Natural killer cell (primary cell): ENCODE measurements at regions not wholly inside any gene's neighbourhood (a gene's known extent, or its start where the extent isn't known, plus 50 kb on each side); places are given as distances from the start of the nearest gene placed in this dataset.

Experiments
- ATAC-seq, 3 donors: fragments of 150-1000 bp in 2 of 3; fragments of 200-7000 bp in 1 of 3; cut with Tn5 transposase; 1 replicate in 1 of 3; 2 replicates in 2 of 3; pipeline ENCODE4 v1.10.0; 2021; ENCODE audit warnings: mild to moderate bottlenecking in 2 of 3, moderate library complexity in 2 of 3
- DNase-seq, 2 donors: peaks; one replicate each; pipeline versions ENCODE4 v3.0.0 to v3.0.0-alpha.2; 2013 to 2021; ENCODE audit warnings: mixed read lengths in 1 of 2
- H3K27ac ChIP-seq: one replicate; pipeline ENCODE4 v1.5.1; 2013; ENCODE audit warnings: mild to moderate bottlenecking, low read length
- H3K27me3 ChIP-seq: one replicate; pipeline ENCODE4 v1.6.1; 2013; ENCODE audit warnings: low read length; ENCODE audit not compliant: control insufficient read depth, insufficient read depth
- H3K36me3 ChIP-seq: one replicate; pipeline ENCODE4 v1.6.1; 2013; ENCODE audit warnings: low read length; ENCODE audit not compliant: control insufficient read depth, insufficient read depth
- H3K4me1 ChIP-seq: one replicate; pipeline ENCODE4 v1.6.1; 2013; ENCODE audit warnings: low read length; ENCODE audit not compliant: control insufficient read depth, insufficient read depth
- H3K4me3 ChIP-seq: one replicate; pipeline ENCODE4 v1.5.1; 2013; ENCODE audit warnings: low read length
- H3K9me3 ChIP-seq: one replicate; pipeline ENCODE4 v1.6.1; 2013; ENCODE audit warnings: low read length; ENCODE audit not compliant: control insufficient read depth, insufficient read depth
- H3K27ac Mint-ChIP-seq, 2 donors: one replicate each; pipeline ENCODE4 v1.8.0; 2022; ENCODE audit warnings: mild to moderate bottlenecking in 2 of 2, mixed read lengths in 2 of 2, moderate library complexity in 1 of 2
- H3K27me3 Mint-ChIP-seq, 2 donors: one replicate each; pipeline ENCODE4 v1.8.0; 2022; ENCODE audit warnings: low read depth in 2 of 2, mixed read lengths in 2 of 2
- H3K36me3 Mint-ChIP-seq: one replicate; pipeline ENCODE4 v1.8.0; 2022; ENCODE audit warnings: mixed read lengths
- H3K4me1 Mint-ChIP-seq, 2 donors: one replicate each; pipeline ENCODE4 v1.8.0; 2022; ENCODE audit warnings: mixed read lengths in 2 of 2
- H3K4me3 Mint-ChIP-seq: one replicate; pipeline ENCODE4 v1.8.0; 2022; ENCODE audit warnings: mild to moderate bottlenecking, moderate library complexity, mixed read lengths
- H3K9me3 Mint-ChIP-seq, 2 donors: one replicate each; pipeline ENCODE4 v1.8.0; 2022; ENCODE audit warnings: mixed read lengths in 2 of 2
- CTCF ChIP-seq: fragments of 200-600 bp; IDR thresholded peaks from one replicate; pipeline ENCODE4 v1.8.0; 2022; ENCODE audit warnings: antibody characterized with exemption
- WGBS: methylation state at CpG from one replicate; pipeline ENCODE4 v1.1.7; 2013; ENCODE audit warnings: missing lambda C conversion rate; ENCODE audit not compliant: insufficient coverage; 5-methylcytosine and 5-hydroxymethylcytosine counted together
- intact Hi-C: fragments of 100-400 bp; cut with micrococcal nuclease; formaldehyde crosslinking; loops from one replicate; pipeline ENCODE4 v1.14.2; 2022

GRCh38 chr10:20647756-20648155, 249.4 kb downstream of the NEBL start:
- no peak for ATAC-seq
- no peaks in the 10 kb centered on the region for H3K9me3 Mint-ChIP-seq

GRCh38 chr10:20644421-20644820, 252.7 kb downstream of the NEBL start:
- no peak overlapping the region for H3K4me3 Mint-ChIP-seq
- Histone ChIP-seq H3K27ac (no peak overlapping the region), H3K27me3 (no peaks in the 10 kb centered on the region), H3K9me3 (no peaks in the 10 kb centered on the region), H3K36me3 (no peaks in the 10 kb centered on the region), H3K4me1 (no peaks in the 10 kb centered on the region), H3K4me3 (no peak overlapping the region)
- no peaks in the 10 kb centered on the region for H3K9me3 Mint-ChIP-seq
- no peak overlapping the region for H3K27ac Mint-ChIP-seq
- peaks cover 13 to 15% of the 10 kb centered on the region in 2 donors for H3K4me1 Mint-ChIP-seq
- ATAC-seq (no peak), DNase-seq (no peak)
- peaks cover 2 to 14% of the 10 kb centered on the region in 2 donors for H3K27me3 Mint-ChIP-seq
- WGBS = 79% methylated on average over 8 of the region's 8 CpGs
- peaks cover 8% of the 10 kb centered on the region for H3K36me3 Mint-ChIP-seq
- TF ChIP-seq CTCF = no peak
- intact Hi-C loops = no loop called here

More at GRCh38 chr10:20647756-20648155, 249.4 kb downstream of the NEBL start:
- TF ChIP-seq CTCF = no peak
- H3K4me1 ChIP-seq = no peaks in the 10 kb centered on the region
- no peak overlapping the region for H3K4me3 ChIP-seq
- no peaks in the 10 kb centered on the region for H3K9me3 ChIP-seq
- Mint-ChIP-seq H3K36me3 (peaks cover 11% of the 10 kb centered on the region), H3K4me3 (no peak overlapping the region), H3K27me3 (peaks cover 2 to 14% of the 10 kb centered on the region in 2 donors), H3K4me1 (peaks cover 6 to 9% of the 10 kb centered on the region in 2 donors), H3K27ac (no peak overlapping the region)
- DNase-seq = no peak
- intact Hi-C loops = no loop called here
- H3K27ac ChIP-seq = no peak overlapping the region
- no peaks in the 10 kb centered on the region for H3K27me3 ChIP-seq
- no peaks in the 10 kb centered on the region for H3K36me3 ChIP-seq

GRCh38 chr10:20641605-20642004, 255.5 kb downstream of the NEBL start:
- H3K4me1 ChIP-seq = no peaks in the 10 kb centered on the region
- no peak overlapping the region for H3K27ac Mint-ChIP-seq
- H3K9me3 ChIP-seq = no peaks in the 10 kb centered on the region
- no peak for TF ChIP-seq CTCF
- no peak for ATAC-seq
- 93% methylated on average over 3 of the region's 4 CpGs for WGBS
- H3K4me3 Mint-ChIP-seq = no peak overlapping the region
- H3K36me3 ChIP-seq = no peaks in the 10 kb centered on the region
- peaks cover 4 to 5% of the 10 kb centered on the region in 2 donors for H3K9me3 Mint-ChIP-seq
- H3K27me3 Mint-ChIP-seq = peaks cover 2 to 14% of the 10 kb centered on the region in 2 donors
- peaks cover 15 to 27% of the 10 kb centered on the region in 2 donors for H3K4me1 Mint-ChIP-seq
- intact Hi-C loops = no loop called here
- H3K27ac ChIP-seq = no peak overlapping the region
- no peak for DNase-seq
- H3K27me3 ChIP-seq = no peaks in the 10 kb centered on the region
- H3K36me3 Mint-ChIP-seq = peaks cover 8% of the 10 kb centered on the region
- no peak overlapping the region for H3K4me3 ChIP-seq

GRCh38 chr10:20635570-20635969, 261.5 kb downstream of the NEBL start:
- H3K4me3 ChIP-seq = no peak overlapping the region
- no peak for ATAC-seq
- Mint-ChIP-seq H3K27ac (no peak overlapping the region), H3K27me3 (no peaks in the 10 kb centered on the region), H3K4me1 (peaks cover 12 to 29% of the 10 kb centered on the region in 2 donors), H3K36me3 (no peaks in the 10 kb centered on the region), H3K4me3 (no peak overlapping the region), H3K9me3 (peaks cover 7 to 8% of the 10 kb centered on the region in 2 donors)
- TF ChIP-seq CTCF = no peak
- no peaks in the 10 kb centered on the region for H3K9me3 ChIP-seq
- no peak overlapping the region for H3K27ac ChIP-seq
- no peaks in the 10 kb centered on the region for H3K36me3 ChIP-seq
- DNase-seq = no peak
- intact Hi-C loops = no loop called here
- no peaks in the 10 kb centered on the region for H3K4me1 ChIP-seq
- H3K27me3 ChIP-seq = no peaks in the 10 kb centered on the region
